ENCODE measurements at regions not wholly inside any gene's neighbourhood (a gene's known extent, or its start where the extent isn't known, plus 50 kb on each side); places are given as distances from the start of the nearest gene placed in this dataset.

GRCh38 chr2:81981585-81981984 lies 1677.0 kb upstream of the LRRTM1 start:
- no peak for DNase-seq

- DNase-seq: no peak
Measured at GRCh38 chr2:81979086-81979485, 1674.5 kb upstream of the LRRTM1 start.

- DNase-seq: no peak
Measured at GRCh38 chr2:81976998-81977397, 1672.4 kb upstream of the LRRTM1 start.

DNA sequence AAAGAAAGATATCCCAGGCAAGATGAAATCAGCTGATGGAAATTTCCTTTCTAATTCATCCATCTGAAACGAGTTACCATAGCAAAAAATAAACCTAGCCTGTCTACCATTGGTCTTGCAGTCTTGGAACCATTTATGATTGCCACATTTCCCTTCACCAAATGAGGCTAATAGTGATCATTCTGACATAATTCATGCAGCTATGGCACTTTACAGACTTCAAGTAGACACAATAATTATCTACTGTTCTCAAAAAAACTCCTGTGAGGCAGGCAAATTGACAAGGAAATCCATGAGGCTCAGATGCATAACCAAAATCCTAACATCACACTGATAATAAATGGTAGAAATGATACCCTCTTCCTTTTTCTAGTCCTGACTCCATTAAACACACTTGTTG lies 1669.7 kb upstream of the LRRTM1 start:
- no peak for DNase-seq

- no peak for DNase-seq
Measured at GRCh38 chr2:81942876-81943275, 1638.3 kb upstream of the LRRTM1 start.

DNA sequence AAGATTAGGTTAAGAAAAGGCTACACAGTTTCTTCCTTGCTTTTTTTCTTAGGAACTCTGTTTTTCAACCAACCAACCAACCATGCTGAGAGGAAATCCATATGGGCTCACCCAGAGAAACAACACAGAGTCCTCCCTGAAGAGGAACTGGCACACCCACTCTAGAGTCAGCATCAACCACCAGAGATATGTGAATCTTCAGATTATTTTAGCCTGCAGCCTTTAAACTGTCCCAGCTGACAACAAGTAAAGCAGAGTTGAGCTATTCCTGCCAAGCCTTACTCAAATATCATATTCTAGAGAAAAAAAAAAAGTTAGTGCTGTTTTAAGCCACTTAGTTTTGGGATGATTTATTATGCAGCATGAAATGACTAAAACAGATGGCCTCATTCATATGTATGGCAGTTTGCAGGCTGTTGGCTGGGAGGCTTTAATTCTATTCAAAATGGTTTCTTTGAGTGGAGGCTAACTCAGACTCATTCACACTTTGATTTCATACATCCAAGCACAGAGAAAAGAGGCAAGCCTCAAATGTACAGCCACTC lies 1637.7 kb upstream of the LRRTM1 start:
- DNase-seq: no peak

GRCh38 chr2:81940266-81940955 lies 1635.9 kb upstream of the LRRTM1 start:
- DNase-seq: no peak

DNA sequence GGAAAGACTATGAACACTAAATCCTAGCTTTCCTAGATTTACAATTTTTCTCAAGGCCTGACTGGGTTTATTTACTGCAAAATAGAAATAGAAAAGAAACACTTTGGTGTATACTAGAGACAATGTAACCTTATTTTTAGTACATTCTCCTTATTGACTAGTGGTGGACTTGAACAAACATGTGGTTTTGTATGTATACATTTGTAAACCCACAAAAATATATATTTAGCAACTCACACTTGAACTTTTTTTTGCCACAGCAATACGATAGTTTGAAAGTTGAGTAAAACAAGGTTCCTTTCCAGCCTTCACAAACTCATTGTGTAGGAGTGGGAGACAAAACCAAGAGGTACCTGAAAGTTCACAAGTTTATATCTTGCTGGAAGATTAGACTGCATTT lies 1633.4 kb upstream of the LRRTM1 start:
- DNase-seq: no peak

- DNase-seq: no peak
Measured at GRCh38 chr2:81903534-81903933, 1599.0 kb upstream of the LRRTM1 start.

GRCh38 chr2:81901017-81901416 lies 1596.5 kb upstream of the LRRTM1 start:
- no peak for DNase-seq

- no peak for DNase-seq
Measured at GRCh38 chr2:81895620-81896250, 1591.2 kb upstream of the LRRTM1 start.

DNA sequence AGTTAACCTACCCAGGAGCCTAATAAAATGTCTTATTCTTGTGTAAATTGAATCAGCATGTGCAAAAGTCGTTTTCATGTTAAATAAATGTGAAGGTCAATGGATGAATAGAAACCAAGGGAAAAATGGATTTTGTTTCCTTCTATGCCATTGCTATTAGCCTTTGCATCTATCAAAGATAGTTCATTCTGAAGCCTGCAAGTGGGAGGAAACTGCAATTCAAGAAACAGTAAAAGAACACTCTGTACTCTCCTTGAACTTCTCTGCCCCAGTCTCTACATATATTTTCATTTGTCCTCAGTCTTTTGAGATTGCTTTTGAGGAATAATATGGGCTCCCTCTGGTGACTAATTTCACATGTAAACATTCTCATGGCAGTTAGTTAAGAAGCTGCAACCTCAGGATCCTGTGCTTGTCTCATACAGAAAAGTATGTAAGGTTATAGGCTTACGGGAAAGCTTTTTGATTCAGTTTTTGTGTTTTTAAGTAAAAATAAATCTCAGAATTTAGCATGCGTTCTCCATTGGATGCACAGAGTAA lies 1590.0 kb upstream of the LRRTM1 start:
- DNase-seq: no peak

DNA sequence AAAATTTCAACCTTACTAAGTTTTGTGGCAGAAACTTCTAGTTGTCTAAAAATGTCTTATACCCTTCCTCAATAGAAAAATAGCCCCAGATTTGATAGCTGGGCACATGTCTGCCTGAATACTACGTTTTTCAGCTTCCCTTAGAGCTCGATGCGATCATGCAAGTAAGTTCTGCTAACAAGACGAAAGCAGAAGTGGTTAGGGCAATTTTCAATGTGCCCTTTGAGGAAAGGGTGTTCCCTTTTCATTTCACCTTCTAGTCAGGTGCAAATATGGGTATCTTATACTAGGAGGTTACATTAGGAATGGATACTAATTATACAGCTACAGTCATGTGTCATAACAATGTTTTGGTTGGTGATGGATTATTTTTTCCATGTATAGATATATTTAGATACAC lies 1572.1 kb upstream of the LRRTM1 start:
- no peak for DNase-seq

DNA sequence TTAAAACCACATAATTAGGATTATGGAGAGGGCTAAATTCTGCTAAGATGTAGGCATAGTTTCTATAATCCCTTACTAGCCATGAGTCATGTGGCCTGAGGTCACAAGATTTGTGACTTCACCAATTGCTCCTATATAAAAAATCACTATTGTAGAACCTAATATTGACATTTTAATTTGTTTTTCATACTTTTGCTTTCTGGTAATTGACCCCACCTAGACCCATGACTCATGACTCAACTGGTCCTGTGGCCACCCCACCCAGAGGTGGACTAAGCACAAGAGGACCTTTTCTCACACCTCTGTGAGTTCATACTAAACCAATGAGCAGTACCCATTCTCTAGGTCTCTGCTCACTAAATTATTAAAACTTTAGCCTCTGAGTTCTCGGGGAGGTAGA lies 1567.5 kb upstream of the LRRTM1 start:
- DNase-seq: no peak

DNA sequence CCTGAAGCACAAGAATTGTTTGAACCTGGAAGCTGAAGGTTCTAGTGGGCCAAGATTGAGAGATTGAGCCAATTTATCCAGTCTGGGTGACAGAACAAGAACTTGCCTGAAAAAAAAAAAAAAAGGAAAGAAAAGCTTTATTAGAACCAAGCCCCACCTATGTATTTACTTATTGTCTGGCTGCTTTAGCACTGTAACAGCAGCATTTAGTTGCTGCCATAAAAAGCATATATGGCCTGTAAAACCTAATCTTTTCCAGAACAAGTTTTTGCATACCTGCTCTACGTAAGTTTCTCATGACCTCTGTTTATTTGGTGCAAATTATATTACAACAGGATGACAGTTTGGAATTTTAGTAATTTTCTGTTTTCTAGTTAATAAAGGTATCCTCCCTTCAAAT lies 1565.6 kb upstream of the LRRTM1 start:
- DNase-seq: no peak

- DNase-seq: no peak
Measured at GRCh38 chr2:81858998-81859397, 1554.4 kb upstream of the LRRTM1 start.

GRCh38 chr2:81853341-81853740 lies 1548.8 kb upstream of the LRRTM1 start:
- DNase-seq: no peak

- no peak for DNase-seq
Measured at GRCh38 chr2:81852651-81853050, 1548.1 kb upstream of the LRRTM1 start.

DNA sequence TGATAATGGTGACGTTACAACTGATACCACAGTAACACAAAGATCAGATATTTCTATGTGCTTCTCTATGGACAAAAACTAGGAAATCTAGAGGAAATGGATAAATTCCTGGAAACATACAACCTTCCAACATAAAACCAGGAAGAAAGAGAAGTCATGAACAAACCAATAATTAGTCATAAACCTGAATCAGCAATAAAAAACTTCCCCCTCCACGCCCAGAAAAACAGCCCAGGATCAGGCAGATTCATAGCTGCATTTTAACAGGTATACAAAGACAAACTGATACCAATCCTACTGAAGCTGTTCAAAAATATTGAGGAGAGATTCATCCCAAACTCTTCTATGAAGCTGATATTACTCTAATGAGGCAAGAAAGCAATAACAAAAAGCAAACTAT lies 1535.2 kb upstream of the LRRTM1 start:
- DNase-seq: no peak

GRCh38 chr2:81835321-81836000 lies 1530.9 kb upstream of the LRRTM1 start:
- no peak for DNase-seq

DNA sequence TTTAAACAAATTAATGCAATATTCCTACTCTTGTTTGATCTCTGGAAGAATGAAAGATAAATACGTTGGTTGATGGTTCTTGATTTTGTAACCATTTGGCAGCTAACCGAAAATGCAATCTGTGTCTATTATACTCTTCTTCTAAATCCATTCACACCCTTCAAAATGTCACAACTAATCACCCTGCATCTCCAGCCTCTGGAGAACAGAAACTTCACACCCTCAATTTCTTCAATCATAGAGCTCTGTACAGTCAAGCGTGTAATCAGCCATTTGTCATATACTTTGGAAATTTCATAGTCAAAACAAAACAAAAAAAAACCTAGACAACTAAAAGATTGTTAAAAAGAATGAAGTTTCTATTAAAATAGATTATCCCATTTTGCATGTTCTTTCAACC lies 1482.3 kb upstream of the LRRTM1 start:
- no peak for DNase-seq

DNA sequence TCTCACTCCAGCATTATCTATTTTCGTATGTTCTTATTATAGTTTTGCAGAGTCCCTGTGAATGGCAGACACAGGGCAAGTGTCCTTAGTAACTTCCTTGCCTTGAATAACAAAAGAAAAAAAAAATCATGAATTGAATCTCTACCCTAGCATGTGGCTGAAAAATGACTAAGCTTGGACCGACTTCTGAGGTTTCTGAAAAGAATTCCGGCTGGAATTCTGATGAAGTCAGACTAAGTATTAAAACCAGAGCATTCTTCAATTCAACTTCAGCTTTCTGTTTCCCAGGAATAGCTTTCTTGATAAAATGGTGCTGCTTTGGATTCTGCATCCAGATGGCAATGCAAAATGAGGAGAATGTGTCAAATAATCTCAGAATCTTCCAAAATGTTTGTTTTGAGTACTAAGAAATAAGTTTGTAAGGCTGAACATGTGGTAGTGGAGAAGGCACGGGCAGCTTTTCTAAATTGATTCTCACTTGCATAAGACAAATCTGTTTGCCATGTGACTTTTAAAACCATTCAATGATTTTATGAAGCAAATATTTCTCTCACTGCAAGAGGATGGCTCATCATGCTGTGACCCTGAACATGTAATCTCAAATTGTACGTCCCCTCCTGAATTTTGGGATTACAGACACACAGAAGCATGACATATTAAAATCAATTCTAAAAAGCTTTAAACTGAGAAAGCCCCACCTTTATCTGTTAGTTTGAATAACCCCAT lies 1462.8 kb upstream of the LRRTM1 start:
- DNase-seq: no peak

- no peak for DNase-seq
Measured at GRCh38 chr2:81747481-81748070, 1443.0 kb upstream of the LRRTM1 start.

Data from 8988T (cell line).